ENCODE measurements at regions not wholly inside any gene's neighbourhood (a gene's known extent, or its start where the extent isn't known, plus 50 kb on each side); places are given as distances from the start of the nearest gene placed in this dataset.

DNA sequence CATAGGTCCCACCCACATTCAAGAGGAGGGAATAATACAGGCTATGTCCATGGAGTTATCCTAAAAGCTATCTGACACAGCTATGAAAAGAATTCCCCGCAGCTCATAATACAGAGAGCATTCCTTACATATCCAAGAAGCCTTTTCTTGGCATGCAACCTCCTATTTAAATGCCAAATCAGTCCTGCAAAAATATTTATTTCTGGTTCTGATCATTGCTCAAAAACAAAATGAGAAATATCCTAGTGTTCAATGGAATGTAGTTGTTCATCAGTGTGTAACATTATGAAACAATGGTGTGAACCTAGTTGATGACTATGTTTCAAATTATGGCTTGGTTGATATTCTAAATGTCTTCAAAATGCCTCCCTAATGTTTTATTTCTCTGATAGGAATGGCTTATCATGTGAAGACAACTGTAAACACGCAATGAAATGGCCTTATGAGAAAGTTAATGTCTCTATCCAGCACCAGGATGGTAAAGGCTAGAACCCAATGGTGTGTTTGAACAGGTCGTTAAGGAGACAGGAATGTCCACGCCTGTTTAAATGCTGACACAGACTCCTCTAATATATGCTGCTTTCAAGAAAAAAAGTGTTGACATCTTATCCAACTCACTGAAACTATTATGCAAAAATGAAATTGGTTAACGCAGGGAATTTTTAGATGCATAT, 126.7 kb upstream of the CDH6 start (continued):
- TF ChIP-seq, protein P1, sequence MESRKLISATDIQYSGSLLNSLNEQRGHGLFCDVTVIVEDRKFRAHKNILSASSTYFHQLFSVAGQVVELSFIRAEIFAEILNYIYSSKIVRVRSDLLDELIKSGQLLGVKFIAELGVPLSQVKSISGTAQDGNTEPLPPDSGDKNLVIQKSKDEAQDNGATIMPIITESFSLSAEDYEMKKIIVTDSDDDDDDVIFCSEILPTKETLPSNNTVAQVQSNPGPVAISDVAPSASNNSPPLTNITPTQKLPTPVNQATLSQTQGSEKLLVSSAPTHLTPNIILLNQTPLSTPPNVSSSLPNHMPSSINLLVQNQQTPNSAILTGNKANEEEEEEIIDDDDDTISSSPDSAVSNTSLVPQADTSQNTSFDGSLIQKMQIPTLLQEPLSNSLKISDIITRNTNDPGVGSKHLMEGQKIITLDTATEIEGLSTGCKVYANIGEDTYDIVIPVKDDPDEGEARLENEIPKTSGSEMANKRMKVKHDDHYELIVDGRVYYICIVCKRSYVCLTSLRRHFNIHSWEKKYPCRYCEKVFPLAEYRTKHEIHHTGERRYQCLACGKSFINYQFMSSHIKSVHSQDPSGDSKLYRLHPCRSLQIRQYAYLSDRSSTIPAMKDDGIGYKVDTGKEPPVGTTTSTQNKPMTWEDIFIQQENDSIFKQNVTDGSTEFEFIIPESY (IDR thresholded peaks at IDR 0.05; ENCODE audit: borderline replicate concordance, low read depth): no peak
- TF ChIP-seq EZH2phosphoT487 (IDR thresholded peaks at IDR 0.05; ENCODE audit: borderline replicate concordance, low read depth) (no peak), SIN3A (IDR thresholded peaks at IDR 0.05; ENCODE audit: borderline replicate concordance, low read depth, low read length) (no peak)
- TF ChIP-seq, protein P2, sequence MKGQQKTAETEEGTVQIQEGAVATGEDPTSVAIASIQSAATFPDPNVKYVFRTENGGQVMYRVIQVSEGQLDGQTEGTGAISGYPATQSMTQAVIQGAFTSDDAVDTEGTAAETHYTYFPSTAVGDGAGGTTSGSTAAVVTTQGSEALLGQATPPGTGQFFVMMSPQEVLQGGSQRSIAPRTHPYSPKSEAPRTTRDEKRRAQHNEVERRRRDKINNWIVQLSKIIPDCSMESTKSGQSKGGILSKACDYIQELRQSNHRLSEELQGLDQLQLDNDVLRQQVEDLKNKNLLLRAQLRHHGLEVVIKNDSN (IDR thresholded peaks at IDR 0.05; ENCODE audit: borderline replicate concordance, low read depth): no peak
- TF ChIP-seq, protein P3, sequence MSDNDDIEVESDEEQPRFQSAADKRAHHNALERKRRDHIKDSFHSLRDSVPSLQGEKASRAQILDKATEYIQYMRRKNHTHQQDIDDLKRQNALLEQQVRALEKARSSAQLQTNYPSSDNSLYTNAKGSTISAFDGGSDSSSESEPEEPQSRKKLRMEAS (IDR thresholded peaks at IDR 0.05; ENCODE audit: low read depth): no peak
- TF ChIP-seq, protein P4, sequence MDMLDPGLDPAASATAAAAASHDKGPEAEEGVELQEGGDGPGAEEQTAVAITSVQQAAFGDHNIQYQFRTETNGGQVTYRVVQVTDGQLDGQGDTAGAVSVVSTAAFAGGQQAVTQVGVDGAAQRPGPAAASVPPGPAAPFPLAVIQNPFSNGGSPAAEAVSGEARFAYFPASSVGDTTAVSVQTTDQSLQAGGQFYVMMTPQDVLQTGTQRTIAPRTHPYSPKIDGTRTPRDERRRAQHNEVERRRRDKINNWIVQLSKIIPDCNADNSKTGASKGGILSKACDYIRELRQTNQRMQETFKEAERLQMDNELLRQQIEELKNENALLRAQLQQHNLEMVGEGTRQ (IDR thresholded peaks at IDR 0.05; ENCODE audit: borderline replicate concordance, low read depth, low read length): no peak

DNA sequence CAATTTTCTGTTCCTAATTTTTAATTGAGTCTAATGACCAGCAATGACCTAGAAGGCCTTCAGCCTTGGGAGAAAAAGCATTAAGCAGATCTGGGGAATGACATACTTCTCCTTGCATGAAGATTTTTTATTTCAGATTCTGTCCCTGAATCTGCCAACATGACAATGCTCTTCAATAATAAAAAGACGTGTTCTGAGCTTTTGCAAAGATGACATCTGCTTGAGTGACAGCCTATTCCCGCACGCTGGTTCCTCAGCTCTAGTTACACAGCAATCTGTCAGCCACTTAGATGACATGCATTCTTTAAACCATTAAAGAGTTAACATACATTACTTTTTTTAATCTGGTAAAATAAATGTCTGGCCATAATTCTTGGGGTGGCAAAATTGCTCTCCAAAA, 129.3 kb upstream of the CDH6 start:
- Histone ChIP-seq H3K9ac (no peak overlapping the region), H4K20me1 (ENCODE audit: insufficient read depth) (no peaks in the 10 kb centered on the region), H3K9me3 (no peaks in the 10 kb centered on the region), H3F3A (replicated peaks; ENCODE audit: insufficient read depth) (no peaks in the 10 kb centered on the region), H3K27ac (ENCODE audit: low read depth in 2 of 2, low read length in 1 of 2) (no peak overlapping the region), H3K79me2 (ENCODE audit: insufficient read depth) (no peaks in the 10 kb centered on the region), H3K27me3 (ENCODE audit: insufficient read depth) (no peaks in the 10 kb centered on the region), H3K9me2 (no peaks in the 10 kb centered on the region), H2AFZ (ENCODE audit: low read depth) (no peak overlapping the region), H3K36me3 (replicated peaks in 1 of 2; ENCODE audit: control insufficient read depth in 1 of 2, insufficient read depth in 2 of 2, low read length in 1 of 2) (no peaks in the 10 kb centered on the region), H3K4me1 (ENCODE audit: control insufficient read depth in 1 of 2, insufficient read depth in 2 of 2, low read depth in 1 of 2, low read length in 1 of 2) (no peaks in the 10 kb centered on the region), H3K4me2 (no peak overlapping the region), H3K4me3 (ENCODE audit: low read depth in 2 of 2, low read length in 1 of 2) (no peak overlapping the region)
- POLR2A ChIA-PET: no interaction called here
- DNase-seq: no peak
- 12% methylated on average over 3 of the region's 3 CpGs for WGBS (ENCODE audit: low lambda C conversion rate)
- TF ChIP-seq RCOR1 (IDR thresholded peaks at IDR 0.05; ENCODE audit: low read length) (no peak), GATA2 (CRISPR knock-in tag; IDR thresholded peaks at IDR 0.05) (no peak), YY1 (IDR thresholded peaks at IDR 0.05; ENCODE audit: low read depth) (no peak)
- TF ChIP-seq, protein P5, sequence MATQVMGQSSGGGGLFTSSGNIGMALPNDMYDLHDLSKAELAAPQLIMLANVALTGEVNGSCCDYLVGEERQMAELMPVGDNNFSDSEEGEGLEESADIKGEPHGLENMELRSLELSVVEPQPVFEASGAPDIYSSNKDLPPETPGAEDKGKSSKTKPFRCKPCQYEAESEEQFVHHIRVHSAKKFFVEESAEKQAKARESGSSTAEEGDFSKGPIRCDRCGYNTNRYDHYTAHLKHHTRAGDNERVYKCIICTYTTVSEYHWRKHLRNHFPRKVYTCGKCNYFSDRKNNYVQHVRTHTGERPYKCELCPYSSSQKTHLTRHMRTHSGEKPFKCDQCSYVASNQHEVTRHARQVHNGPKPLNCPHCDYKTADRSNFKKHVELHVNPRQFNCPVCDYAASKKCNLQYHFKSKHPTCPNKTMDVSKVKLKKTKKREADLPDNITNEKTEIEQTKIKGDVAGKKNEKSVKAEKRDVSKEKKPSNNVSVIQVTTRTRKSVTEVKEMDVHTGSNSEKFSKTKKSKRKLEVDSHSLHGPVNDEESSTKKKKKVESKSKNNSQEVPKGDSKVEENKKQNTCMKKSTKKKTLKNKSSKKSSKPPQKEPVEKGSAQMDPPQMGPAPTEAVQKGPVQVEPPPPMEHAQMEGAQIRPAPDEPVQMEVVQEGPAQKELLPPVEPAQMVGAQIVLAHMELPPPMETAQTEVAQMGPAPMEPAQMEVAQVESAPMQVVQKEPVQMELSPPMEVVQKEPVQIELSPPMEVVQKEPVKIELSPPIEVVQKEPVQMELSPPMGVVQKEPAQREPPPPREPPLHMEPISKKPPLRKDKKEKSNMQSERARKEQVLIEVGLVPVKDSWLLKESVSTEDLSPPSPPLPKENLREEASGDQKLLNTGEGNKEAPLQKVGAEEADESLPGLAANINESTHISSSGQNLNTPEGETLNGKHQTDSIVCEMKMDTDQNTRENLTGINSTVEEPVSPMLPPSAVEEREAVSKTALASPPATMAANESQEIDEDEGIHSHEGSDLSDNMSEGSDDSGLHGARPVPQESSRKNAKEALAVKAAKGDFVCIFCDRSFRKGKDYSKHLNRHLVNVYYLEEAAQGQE (IDR thresholded peaks at IDR 0.05; ENCODE audit: low read depth, low read length): no peak
- CTCF ChIA-PET: no interaction called here

Measured in SK-N-SH (cell line).